Testis (tissue), 2 donors: ENCODE measurements at regions not wholly inside any gene's neighbourhood (a gene's known extent, or its start where the extent isn't known, plus 50 kb on each side); places are given as distances from the start of the nearest gene placed in this dataset.

Source experiments
- DNase-seq: peaks from one replicate; pipeline ENCODE4 v3.0.0-alpha.2; 2019
- H3K27ac ChIP-seq, 2 donors: fragments of 200-600 bp; sonication (generic); one replicate each; pipeline ENCODE4 v1.5.1; 2019
- H3K27me3 ChIP-seq: fragments of 200-600 bp; sonication (generic); one replicate; pipeline ENCODE4 v1.5.1; 2019
- H3K36me3 ChIP-seq: fragments of 200-600 bp; sonication (generic); one replicate; pipeline ENCODE4 v1.5.1; 2017; ENCODE audit warnings: low read depth; ENCODE audit errors: missing control alignments
- H3K4me1 ChIP-seq: fragments of 200-600 bp; sonication (generic); one replicate; pipeline ENCODE4 v1.5.1; 2019
- H3K4me3 ChIP-seq, 2 donors: fragments of 200-600 bp; sonication (generic); one replicate each; pipeline ENCODE4 v1.5.1; 2017 to 2019
- H3K9me3 ChIP-seq: fragments of 200-600 bp; sonication (generic); one replicate; pipeline ENCODE4 v1.5.1; 2017
- CTCF ChIP-seq, 3 experiments: fragments of 450-650 bp in 2 of 3; fragments of 200-600 bp in 1 of 3; sonication (generic) in 1 of 3; IDR thresholded peaks; one replicate each; pipeline ENCODE4 v1.5.1; 2016 to 2019; ENCODE audit warnings: antibody characterized with exemption in 3 of 3, mild to moderate bottlenecking in 2 of 3, moderate library complexity in 1 of 3
- POLR2A ChIP-seq: fragments of 450-650 bp; IDR thresholded peaks from one replicate; pipeline ENCODE4 v1.6.1; 2017; ENCODE audit warnings: antibody characterized with exemption, mild to moderate bottlenecking, moderate library complexity
- WGBS, 2 donors: methylation state at CpG; one replicate each; pipeline ENCODE4 v1.1.5; 2018; 5-methylcytosine and 5-hydroxymethylcytosine counted together
- intact Hi-C: fragments of 100-400 bp; cut with DNase I; formaldehyde crosslinking; loops from one replicate; pipeline ENCODE4 v1.15.1; 2023; ENCODE audit warnings: low total_unique reads

- no peaks in the 10 kb centered on the region for H3K9me3 ChIP-seq
- H3K4me3 ChIP-seq, result no peak overlapping the region
- no peaks in the 10 kb centered on the region for H3K27me3 ChIP-seq
- TF ChIP-seq CTCF (IDR thresholded peaks at IDR 0.05) (no peak), POLR2A (no peak)
- H3K27ac ChIP-seq, result no peak overlapping the region
- no peak for DNase-seq
- no peaks in the 10 kb centered on the region for H3K4me1 ChIP-seq
- no peaks in the 10 kb centered on the region for H3K36me3 ChIP-seq
- intact Hi-C loops, result no loop called here
- 75 to 81% methylated on average over 2 of the region's 2 CpGs for WGBS, 2 donors
These were observed 171.5 kb upstream of the ADCY1 start for GRCh38 chr7:45402480-45403218.

GRCh38 chr7:45404622-45405021 is 169.5 kb upstream of the ADCY1 start:
- Histone ChIP-seq H3K27me3 (no peaks in the 10 kb centered on the region), H3K27ac (no peak overlapping the region), H3K4me3 (no peak overlapping the region), H3K4me1 (no peaks in the 10 kb centered on the region), H3K9me3 (no peaks in the 10 kb centered on the region), H3K36me3 (no peaks in the 10 kb centered on the region)
- intact Hi-C loops, result no loop called here
- TF ChIP-seq CTCF (IDR thresholded peaks at IDR 0.05), result no peak
- no peak for TF ChIP-seq POLR2A
- no peak for DNase-seq
- 77% methylated on average over 2 of the region's 2 CpGs for whole genome bisulfite sequencing, 2 donors

- Histone ChIP-seq H3K4me1 (no peaks in the 10 kb centered on the region), H3K27me3 (no peaks in the 10 kb centered on the region), H3K36me3 (no peaks in the 10 kb centered on the region), H3K4me3 (peak overlapping the region in 1 of 2 donors; percentile 23), H3K27ac (no peak overlapping the region), H3K9me3 (no peaks in the 10 kb centered on the region)
- TF ChIP-seq CTCF (IDR thresholded peaks at IDR 0.05) (no peak), POLR2A (no peak)
- intact Hi-C loops, result no loop called here
- 57 to 66% methylated on average over 27 of the region's 27 CpGs for WGBS, 2 donors
- no peak for DNase-seq
These were observed 166.3 kb upstream of the ADCY1 start for GRCh38 chr7:45407730-45408408.

- no peaks in the 10 kb centered on the region for H3K9me3 ChIP-seq
- peak overlapping the region in 1 of 2 donors; percentile 23 for H3K4me3 ChIP-seq
- no peaks in the 10 kb centered on the region for H3K4me1 ChIP-seq
- TF ChIP-seq CTCF (IDR thresholded peaks at IDR 0.05), result no peak
- TF ChIP-seq POLR2A, result no peak
- 67 to 74% methylated on average over 5 of the region's 5 CpGs for WGBS, 2 donors
- no peaks in the 10 kb centered on the region for H3K36me3 ChIP-seq
- H3K27ac ChIP-seq, result no peak overlapping the region
- DNase-seq, result no peak
- intact Hi-C loops, result no loop called here
- no peaks in the 10 kb centered on the region for H3K27me3 ChIP-seq
These were observed 165.8 kb upstream of the ADCY1 start for GRCh38 chr7:45408409-45408737.

GRCh38 chr7:45410893-45411292 is 163.3 kb upstream of the ADCY1 start:
- Histone ChIP-seq H3K27ac (no peak overlapping the region), H3K4me1 (no peaks in the 10 kb centered on the region), H3K36me3 (no peaks in the 10 kb centered on the region), H3K4me3 (no peak overlapping the region), H3K9me3 (no peaks in the 10 kb centered on the region), H3K27me3 (no peaks in the 10 kb centered on the region)
- intact Hi-C loops, result no loop called here
- no peak for DNase-seq
- WGBS, 2 donors, result 81 to 87% methylated on average over 2 of the region's 2 CpGs
- no peak for TF ChIP-seq CTCF (IDR thresholded peaks at IDR 0.05)
- no peak for TF ChIP-seq POLR2A
